ENCODE measurements at regions not wholly inside any gene's neighbourhood (a gene's known extent, or its start where the extent isn't known, plus 50 kb on each side); places are given as distances from the start of the nearest gene placed in this dataset.

- Mint-ChIP-seq H3K36me3 (ENCODE audit: low read depth) (no peaks in the 10 kb centered on the region), H3K9me3 (no peaks in the 10 kb centered on the region), H3K27me3 (ENCODE audit: low read depth) (no peaks in the 10 kb centered on the region), H3K27ac (no peak overlapping the region), H3K4me3 (no peak overlapping the region), H3K4me1 (no peaks in the 10 kb centered on the region)
- TF ChIP-seq, protein P1, sequence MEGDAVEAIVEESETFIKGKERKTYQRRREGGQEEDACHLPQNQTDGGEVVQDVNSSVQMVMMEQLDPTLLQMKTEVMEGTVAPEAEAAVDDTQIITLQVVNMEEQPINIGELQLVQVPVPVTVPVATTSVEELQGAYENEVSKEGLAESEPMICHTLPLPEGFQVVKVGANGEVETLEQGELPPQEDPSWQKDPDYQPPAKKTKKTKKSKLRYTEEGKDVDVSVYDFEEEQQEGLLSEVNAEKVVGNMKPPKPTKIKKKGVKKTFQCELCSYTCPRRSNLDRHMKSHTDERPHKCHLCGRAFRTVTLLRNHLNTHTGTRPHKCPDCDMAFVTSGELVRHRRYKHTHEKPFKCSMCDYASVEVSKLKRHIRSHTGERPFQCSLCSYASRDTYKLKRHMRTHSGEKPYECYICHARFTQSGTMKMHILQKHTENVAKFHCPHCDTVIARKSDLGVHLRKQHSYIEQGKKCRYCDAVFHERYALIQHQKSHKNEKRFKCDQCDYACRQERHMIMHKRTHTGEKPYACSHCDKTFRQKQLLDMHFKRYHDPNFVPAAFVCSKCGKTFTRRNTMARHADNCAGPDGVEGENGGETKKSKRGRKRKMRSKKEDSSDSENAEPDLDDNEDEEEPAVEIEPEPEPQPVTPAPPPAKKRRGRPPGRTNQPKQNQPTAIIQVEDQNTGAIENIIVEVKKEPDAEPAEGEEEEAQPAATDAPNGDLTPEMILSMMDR (IDR thresholded peaks at IDR 0.05; ENCODE audit: unreplicated experiment in 3 of 3), result no peak
These were observed 488.7 kb downstream of the RSL24D1 start for GRCh38 chr15:54707805-54708752.

DNA sequence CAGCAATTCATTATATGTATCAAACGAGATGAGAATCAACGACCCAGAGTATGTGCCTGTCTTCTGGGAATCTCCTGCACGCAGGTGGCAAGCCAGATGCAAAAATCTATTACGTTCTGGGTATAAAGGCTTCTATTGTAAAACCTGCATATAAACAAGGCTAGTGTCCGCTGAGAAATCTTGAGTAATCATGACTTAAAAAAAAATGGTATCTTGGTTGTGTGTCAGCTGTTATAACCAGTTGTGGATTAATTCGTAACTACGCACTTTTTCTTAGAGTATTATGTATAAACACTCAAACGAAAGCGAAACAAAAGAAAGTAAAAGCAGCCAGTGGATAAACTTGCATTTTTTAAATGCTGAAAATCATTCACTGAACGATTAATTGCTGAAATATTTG is 509.1 kb downstream of the RSL24D1 start:
- Mint-ChIP-seq H3K36me3 (ENCODE audit: low read depth) (no peaks in the 10 kb centered on the region), H3K27ac (no peak overlapping the region), H3K27me3 (ENCODE audit: low read depth) (no peaks in the 10 kb centered on the region), H3K4me1 (no peaks in the 10 kb centered on the region), H3K4me3 (no peak overlapping the region), H3K9me3 (no peaks in the 10 kb centered on the region)
- TF ChIP-seq, protein P1 (IDR thresholded peaks at IDR 0.05; ENCODE audit: unreplicated experiment in 3 of 3), result no peak
